Activated CD4-positive, alpha-beta T cell treated with anti-CD3 and anti-CD28 coated beads, Interleukin-2, Interleukin-4, amounts not matched to agents 100 ng/mL and 50 ng/mL, durations not matched to agents 16 hours and 8 hours (primary cell): ENCODE measurements at regions not wholly inside any gene's neighbourhood (a gene's known extent, or its start where the extent isn't known, plus 50 kb on each side); places are given as distances from the start of the nearest gene placed in this dataset.
A peak's percentile ranks its signal among the peaks of the same experiment; 100 is the strongest.
"Not testable (repeated sequence)": the region's sequence is repeated elsewhere in the genome, so short reads cannot be mapped to it uniquely, and the experiment has no call there.

Experiments used
- DNase-seq: peaks from one replicate; pipeline ENCODE4 v3.0.0-alpha.2; 2020; ENCODE audit warnings: low spot score

DNA sequence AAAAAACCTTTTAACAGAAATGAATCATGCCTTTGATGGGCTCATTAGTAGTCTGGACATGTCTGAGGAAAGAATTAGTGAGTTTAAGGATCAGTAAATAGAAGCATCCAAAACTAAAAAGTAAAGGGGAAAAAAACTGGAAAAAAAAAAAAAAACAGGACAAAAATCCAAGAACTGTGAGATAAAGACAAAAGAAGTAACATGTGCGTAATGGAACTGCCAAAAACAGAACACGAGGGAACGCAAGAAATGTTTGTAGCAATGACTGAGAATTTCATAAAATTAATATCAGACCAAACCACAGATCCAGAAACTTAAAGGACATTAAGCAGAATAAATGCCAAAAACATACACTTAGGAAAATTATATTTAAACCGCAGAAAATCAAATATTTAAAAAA is 77.4 kb downstream of the MS4A13 start:
- no peak for DNase-seq

DNA sequence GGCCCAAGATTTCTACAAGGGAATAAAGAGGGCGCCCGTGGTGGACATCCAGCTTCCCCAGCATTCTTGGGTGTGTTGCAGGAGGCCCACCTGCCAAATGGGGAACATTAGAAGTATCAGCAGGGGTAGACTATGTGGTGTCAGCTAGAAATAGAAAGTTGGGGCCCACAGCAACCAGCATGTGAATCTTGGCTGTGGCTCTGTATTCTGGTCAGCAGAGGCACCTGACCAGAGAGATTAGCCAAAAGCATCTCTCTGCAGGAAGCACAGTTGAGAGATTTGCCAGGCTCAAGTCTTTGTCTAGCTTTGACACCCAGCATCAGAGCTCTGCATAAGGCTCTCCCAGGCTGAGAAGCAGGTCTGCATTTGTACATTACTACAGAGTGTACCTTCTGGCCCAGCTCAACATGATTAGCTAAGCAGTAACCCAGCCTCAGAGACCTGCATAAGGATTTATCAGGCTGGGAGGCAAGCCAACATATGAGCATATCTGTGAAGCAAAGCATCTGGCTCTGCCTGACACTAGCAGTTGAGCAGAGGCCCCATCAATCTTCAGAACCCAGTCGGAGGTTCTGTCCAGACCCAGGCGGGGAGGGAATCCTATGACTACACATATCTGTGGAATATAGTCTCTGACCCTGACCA is 79.9 kb downstream of the MS4A13 start:
- no peak for DNase-seq

DNA sequence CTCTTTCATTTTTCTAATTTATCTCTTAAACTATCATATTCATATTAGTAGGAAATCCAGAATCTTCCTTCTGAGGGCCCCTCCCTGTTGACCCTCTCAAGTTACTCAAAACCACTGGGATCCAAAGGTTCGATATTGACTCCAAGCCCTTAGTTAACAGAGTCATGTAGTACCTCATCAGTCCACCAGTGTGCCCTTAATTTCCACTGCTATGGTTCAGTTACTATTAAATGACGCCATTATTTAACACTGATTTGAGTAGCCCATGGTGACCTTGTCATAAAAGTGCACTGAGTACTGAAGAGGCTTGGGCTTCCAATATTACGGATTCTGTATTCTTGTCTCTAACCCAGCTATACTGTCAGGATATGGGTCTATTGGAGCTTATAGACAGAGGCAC is 91.9 kb upstream of the MS4A8 start:
- no peak for DNase-seq

DNA sequence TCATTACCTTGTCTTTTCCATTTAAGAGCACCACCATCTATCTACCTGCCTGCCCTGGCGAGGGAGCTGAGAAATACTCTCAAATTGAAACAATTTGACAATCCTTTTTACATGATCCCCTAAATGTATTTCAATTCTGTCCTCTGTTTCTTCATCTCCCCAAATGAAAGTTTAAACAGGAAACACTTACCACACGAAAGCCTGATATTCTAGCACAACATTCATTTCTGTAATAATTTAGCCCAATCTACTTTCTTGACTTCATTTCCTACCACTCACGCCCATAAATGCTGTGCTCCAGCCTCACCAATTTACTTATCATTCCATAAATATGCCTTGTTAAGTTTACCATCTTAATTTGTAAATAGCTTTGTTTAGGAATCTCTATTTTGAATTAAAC is 89.8 kb upstream of the MS4A8 start:
- DNase-seq: peak; percentile 11

DNA sequence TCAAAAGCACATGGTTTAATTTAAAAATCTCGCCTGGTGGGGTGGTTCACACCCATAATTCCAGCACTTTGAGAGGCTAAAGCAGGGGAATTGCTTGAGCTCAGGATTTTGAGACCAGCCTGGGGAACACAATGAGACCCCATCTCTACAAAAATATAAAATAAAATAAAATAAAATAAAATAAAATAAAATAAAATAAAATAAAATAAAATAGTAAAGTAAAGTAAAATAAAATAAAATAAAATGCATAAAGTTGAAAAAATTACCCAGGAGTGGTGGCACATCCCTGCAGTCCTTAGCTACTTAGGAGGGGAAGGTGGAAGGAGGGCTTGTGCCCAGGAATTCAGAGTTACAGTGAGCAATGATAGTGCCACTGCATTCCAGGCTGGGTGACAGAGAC is 88.7 kb upstream of the MS4A8 start:
- DNase-seq: no peak

DNA sequence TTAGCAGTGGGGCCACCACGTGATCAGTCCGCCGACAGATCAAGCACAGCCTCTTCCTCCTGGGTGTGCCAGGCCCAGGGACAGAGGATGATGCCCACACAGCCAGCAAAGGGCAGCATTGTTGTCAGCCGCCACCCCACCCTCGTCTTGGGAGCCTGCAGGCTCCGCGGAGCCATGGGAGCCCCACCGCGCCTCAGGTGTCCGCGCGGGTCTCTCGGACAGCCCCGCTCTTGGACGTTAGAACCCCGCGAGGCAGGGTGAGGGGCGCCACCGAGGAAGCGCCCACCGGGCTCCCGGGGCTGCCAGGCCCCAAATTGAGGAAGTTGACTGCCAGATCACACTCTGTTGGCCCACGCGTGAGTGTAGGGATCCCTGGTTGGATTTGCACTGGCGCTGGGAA is 83.9 kb upstream of the MS4A8 start:
- no peak for DNase-seq

DNA sequence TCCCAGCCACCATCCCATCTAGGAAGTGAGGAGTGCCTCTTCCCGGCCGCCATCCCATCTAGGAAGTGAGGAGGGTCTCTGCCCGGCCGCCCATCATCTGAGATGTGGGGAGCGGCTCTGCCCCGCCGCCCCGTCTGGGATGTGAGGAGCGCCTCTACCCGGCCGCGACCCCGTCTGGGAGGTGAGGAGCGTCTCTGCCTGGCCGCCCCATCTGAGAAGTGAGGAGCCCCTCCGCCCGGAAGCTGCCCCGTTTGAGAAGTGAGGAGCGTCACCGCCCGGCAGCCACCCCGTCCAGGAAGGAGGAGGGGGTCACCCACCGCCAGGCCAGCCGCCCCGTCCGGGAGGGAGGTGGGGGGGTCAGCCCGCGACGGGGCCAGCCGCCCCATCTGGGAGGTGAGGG is 77.5 kb upstream of the MS4A8 start:
- DNase-seq: not testable (repeated sequence)

DNA sequence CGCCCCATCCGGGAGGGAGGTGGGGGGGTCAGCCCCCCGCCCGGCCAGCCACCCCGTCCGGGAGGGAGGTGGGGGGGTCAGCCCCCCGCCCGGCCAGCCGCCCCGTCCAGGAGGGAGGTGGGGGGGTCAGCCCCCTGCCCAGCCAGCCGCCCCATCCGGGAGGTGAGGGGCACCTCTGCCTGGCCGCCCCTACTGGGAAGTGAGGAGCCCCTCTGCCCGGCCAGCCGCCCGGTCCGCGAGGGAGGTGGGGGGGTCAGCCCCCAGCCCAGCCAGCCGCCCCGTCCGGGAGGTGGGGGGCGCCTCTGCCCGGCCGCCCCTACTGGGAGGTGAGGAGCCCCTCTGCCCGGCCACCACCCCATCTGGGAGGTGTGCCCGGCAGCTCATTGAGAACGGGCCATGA is 76.6 kb upstream of the MS4A8 start:
- not testable (repeated sequence) for DNase-seq

DNA sequence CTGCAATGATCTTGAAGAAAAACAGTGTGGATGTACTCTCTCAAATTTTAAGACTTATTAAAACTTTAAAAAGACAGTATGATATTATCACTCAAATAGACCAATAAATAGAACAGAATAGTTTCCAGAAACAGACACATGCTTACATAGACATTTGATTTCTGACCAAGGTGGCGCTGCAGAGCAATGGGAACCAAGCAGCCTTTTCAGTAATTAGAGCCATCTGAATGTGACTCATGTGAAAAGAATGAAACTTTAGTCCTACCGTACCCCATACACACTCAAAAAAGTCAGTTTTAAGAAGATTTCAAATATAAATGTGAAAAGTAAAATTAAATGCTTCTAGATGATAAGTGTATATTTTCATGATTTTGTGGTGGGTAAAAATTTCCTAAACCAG is 74.2 kb upstream of the MS4A8 start:
- DNase-seq: no peak

DNA sequence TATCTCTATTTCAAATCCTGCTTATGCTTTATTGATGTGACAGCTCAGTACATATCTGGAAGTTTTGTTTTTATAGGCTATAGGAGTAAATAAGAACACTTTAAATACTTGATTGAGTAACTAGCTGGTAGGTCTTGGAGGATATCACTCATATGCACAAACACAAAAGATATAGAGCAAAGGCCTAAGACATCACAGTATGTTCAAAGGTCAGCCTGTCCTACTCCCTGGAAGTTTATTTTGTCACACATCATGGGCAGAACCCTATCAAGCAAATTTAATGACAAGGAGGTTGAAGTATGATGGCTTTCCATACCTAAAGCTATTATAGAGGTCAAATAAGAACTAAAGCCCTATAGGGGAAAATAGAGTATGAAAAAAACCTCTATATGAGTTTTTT is 70.0 kb upstream of the MS4A8 start:
- DNase-seq: no peak

DNA sequence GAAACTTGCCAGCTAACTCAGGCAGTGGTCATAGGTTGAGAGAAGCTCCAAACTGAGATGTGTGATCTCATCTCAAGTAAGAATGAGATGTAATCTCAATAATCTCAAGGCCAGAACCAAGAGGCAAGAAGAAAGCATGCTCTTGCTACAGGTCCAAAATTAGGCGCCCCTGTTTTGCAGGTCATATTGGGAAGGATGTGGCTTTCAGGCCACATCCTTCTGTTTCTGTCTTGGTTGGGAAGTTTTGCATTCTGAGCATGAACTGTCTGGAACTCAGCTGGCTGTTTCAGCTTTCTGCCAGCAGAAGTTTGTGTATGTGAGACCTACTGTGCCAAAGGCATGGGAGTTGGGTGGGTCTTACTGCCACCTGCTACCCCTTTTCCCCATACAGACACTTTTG is 67.5 kb upstream of the MS4A8 start:
- no peak for DNase-seq

DNA sequence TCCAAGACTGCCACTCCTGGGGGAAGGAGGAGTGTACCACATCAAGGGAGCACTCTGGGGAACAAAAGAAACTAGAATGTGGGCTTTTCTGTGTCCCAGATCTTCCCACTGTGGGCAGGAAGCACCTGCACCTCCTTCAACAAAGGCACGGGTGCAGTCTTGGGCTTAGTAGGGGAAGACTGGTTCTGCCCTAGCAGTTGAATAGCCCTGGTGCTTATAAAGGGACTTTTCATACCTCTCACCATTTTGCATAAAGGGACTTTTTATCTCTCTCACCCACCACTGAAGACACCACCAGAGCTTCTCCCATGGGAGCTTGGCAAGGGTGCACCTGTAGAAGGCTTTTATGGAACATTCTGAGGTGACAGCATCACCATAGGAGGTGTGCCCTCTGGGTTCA is 65.8 kb upstream of the MS4A8 start:
- DNase-seq: no peak

DNA sequence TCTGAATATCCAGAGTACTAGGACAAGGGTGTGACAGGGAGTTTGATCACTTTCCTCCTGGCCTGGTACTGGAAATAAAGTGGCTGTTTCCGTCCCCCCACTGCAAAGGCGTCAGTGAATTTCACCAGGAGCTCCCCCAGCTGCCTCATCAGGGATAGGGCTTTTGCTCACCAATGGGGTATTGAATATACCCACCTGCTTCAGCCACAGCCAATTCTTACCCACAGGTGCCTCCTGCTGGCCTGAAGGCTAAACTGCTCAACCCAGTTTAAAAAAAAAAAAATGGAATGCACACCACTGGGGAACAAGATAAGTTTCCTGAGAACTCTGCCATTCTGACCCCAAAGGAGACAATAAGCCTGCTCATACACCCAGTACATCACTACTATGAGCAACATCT is 65.3 kb upstream of the MS4A8 start:
- DNase-seq: no peak

DNA sequence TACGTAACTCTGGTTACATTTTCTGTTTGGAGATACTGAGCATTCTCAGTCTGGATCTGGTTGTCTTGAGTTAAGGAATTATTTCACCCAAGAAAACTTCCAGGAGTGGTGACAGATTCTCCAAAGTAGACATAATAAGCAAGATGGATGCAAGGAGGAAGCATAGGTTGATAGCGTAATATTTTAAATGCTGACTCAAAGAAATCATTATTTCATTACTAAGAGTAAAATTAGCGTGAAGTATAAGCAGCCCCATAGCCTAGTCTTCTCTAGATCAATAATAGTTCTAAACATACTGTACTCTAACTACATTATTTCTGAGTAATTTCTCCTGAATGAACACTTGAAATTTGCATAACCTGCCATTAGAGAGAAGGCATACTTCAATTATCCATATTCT is 57.5 kb upstream of the MS4A8 start:
- DNase-seq: no peak

DNA sequence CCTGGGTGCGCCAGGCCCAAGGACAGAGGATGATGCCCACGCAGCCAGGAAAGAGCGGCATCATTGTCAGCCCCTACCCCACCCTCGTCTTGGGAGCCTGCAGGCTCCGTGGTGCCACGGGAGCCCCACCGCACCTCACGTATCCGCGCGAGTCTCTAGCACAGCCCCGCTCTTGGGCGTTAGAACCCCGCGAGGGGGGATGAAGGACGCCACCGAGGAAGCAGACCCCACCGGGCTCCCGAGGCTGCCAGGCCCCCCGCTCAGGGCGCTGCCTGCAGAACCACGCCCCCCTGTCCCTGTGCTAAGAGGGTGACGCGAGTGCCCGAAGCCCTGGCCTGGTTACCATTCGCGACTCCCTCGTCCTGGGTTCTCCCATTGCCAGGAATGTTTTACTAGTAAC is 52.3 kb upstream of the MS4A8 start:
- no peak for DNase-seq
